K562 (cell line): ENCODE measurements at regions not wholly inside any gene's neighbourhood (a gene's known extent, or its start where the extent isn't known, plus 50 kb on each side); places are given as distances from the start of the nearest gene placed in this dataset.

Experiments
- AFF4 ChIP-seq: sonication (generic); formaldehyde crosslinking; IDR thresholded peaks from 2 replicates; pipeline ENCODE4 v1.8.0; 2023; ENCODE audit warnings: mild to moderate bottlenecking, missing genetic modification reagents
- CC2D1A ChIP-seq: fragments of 450-650 bp; IDR thresholded peaks from 2 replicates; pipeline ENCODE4 v1.6.1; 2017; ENCODE audit warnings: mild to moderate bottlenecking
- MEIS2 ChIP-seq: fragments of 450-650 bp; IDR thresholded peaks from 2 replicates; pipeline ENCODE4 v1.6.1; 2014; ENCODE audit warnings: mild to moderate bottlenecking; ENCODE audit not compliant: partially characterized antibody
- POLR2H ChIP-seq: IDR thresholded peaks from 2 replicates; pipeline ENCODE4 v1.6.1; 2016; ENCODE audit warnings: missing genetic modification characterization, low read depth, mild to moderate bottlenecking, control low read depth, missing compliant biosample characterization, moderate library complexity
- TAF9B ChIP-seq: fragments of 450-650 bp; IDR thresholded peaks from 2 replicates; pipeline ENCODE4 v1.6.1; 2018; ENCODE audit warnings: mild to moderate bottlenecking; ENCODE audit not compliant: partially characterized antibody
- TAL1 ChIP-seq: fragments of 450-650 bp; IDR thresholded peaks from 2 replicates; pipeline ENCODE4 v1.6.1; 2016; ENCODE audit warnings: mild to moderate bottlenecking
- TEAD1 ChIP-seq, 2 experiments: fragments of 450-650 bp in 1 of 2; sonication (generic) in 1 of 2; formaldehyde crosslinking; IDR thresholded peaks; 2 replicates each; pipeline versions ENCODE4 v1.4.0 to v1.8.0; 2020 to 2022; ENCODE audit warnings: mild to moderate bottlenecking in 2 of 2, missing genetic modification reagents in 1 of 2
- ZC3H8 ChIP-seq: fragments of 450-650 bp; IDR thresholded peaks from 2 replicates; pipeline ENCODE4 v1.6.1; 2017
- ZNF174 ChIP-seq: fragments of 250-450 bp; sonication (Bioruptor Pico); IDR thresholded peaks from 2 replicates; pipeline ENCODE4 v1.4.0; 2020; ENCODE audit warnings: mild to moderate bottlenecking
- ZNF407 ChIP-seq: fragments of 450-650 bp; IDR thresholded peaks from 2 replicates; pipeline ENCODE4 v1.6.1; 2016; ENCODE audit warnings: low read depth

- TF ChIP-seq ZNF407 (no peak), TAL1 (no peak), ZC3H8 (no peak), TEAD1 (CRISPR knock-in tag; IDR thresholded peaks at IDR 0.05) (no peak), CC2D1A (no peak), AFF4 (CRISPR knock-in tag) (no peak), TAF9B (no peak), MEIS2 (no peak), ZNF174 (no peak), POLR2H (no peak)
These were observed 192.9 kb upstream of the TBL1X start (continued) for GRCh38 chrX:9271789-9272525.
